HCT116 (cell line): ENCODE measurements at regions not wholly inside any gene's neighbourhood (a gene's known extent, or its start where the extent isn't known, plus 50 kb on each side); places are given as distances from the start of the nearest gene placed in this dataset.

Experiments used
- ATAC-seq: fragments of 200-7000 bp; cut with Tn5 transposase; 2 replicates; pipeline ENCODE4 v1.9.1; 2020; ENCODE audit warnings: mild to moderate bottlenecking, moderate library complexity
- BruUV-seq: library from RNA; stranded (reverse); fragments of 400-500 nt; replicated peaks from 2 replicates; lab custom pipeline; 2021; lab: Mats Ljungman, UMichigan
- CTCF ChIA-PET: fragments of 300-600 bp; sonication (Branson Sonifier 250); formaldehyde crosslinking; loops from one replicate; lab custom pipeline; 2021; ENCODE audit warnings: antibody characterized with exemption; lab: Charles Lee
- POLR2A ChIA-PET: fragments of 300-600, 350-600 bp; sonication (Branson Sonifier 250); formaldehyde crosslinking; loops from one replicate; lab custom pipeline; 2021; ENCODE audit warnings: antibody characterized with exemption; lab: Charles Lee
- RAD21 ChIA-PET, 2 experiments: fragments of 300-600 bp; sonication (Branson Sonifier 250); formaldehyde crosslinking; loops; one replicate each; lab custom pipeline; 2023; ENCODE audit warnings: low total read pairs in 2 of 2; ENCODE audit not compliant: uncharacterized antibody in 2 of 2, unreplicated experiment in 2 of 2, low non-redundant PET in 1 of 2; lab: Charles Lee
- DNase-seq: peaks from one replicate; pipeline ENCODE4 v3.0.0-alpha.2; 2010; ENCODE audit warnings: low read depth, low spot score
- H2AFZ ChIP-seq: fragments of 200-600 bp; shearing (Covaris generic), sonication (generic); 2 replicates; pipeline ENCODE4 v1.6.1; 2017; ENCODE audit warnings: low read depth, mixed run types, mixed read lengths, antibody characterized with exemption, low read length; ENCODE audit not compliant: poor library complexity, severe bottlenecking
- H3K27ac ChIP-seq: 2 replicates; pipeline ENCODE4 v1.5.1; 2012; ENCODE audit warnings: low read depth, low read length
- H3K27me3 ChIP-seq: fragments of 200-600 bp; sonication (generic); 2 replicates; pipeline ENCODE4 v1.6.1; 2016; ENCODE audit warnings: mixed run types, low read length, mixed read lengths; ENCODE audit not compliant: insufficient read depth
- H3K36me3 ChIP-seq, 2 experiments: fragments of 200-500 bp in 1 of 2; fragments of 200-600 bp in 1 of 2; sonication (Bioruptor generic) in 1 of 2; sonication (generic) in 1 of 2; 2 replicates each; pipeline versions ENCODE4 v1.5.1 to v1.6.1; 2014 to 2016; ENCODE audit warnings: low read length in 2 of 2, inconsistent platforms in 1 of 2, mixed read lengths in 1 of 2, mixed run types in 1 of 2; ENCODE audit not compliant: insufficient read depth in 2 of 2, control insufficient read depth in 1 of 2
- H3K4me1 ChIP-seq, 2 experiments: fragments of 200-600 bp in 1 of 2; sonication (generic) in 1 of 2; 2 replicates each; pipeline versions ENCODE4 v1.5.1 to v1.6.1; 2012 to 2017; ENCODE audit warnings: low read length in 2 of 2, inconsistent platforms in 1 of 2, mild to moderate bottlenecking in 1 of 2, mixed read lengths in 1 of 2, mixed run types in 1 of 2, moderate library complexity in 1 of 2; ENCODE audit not compliant: insufficient read depth in 2 of 2, control insufficient read depth in 1 of 2
- H3K4me2 ChIP-seq: fragments of 200-600 bp; sonication (generic); 2 replicates; pipeline ENCODE4 v1.6.1; 2017; ENCODE audit warnings: mixed run types, low read length, mixed read lengths
- H3K4me3 ChIP-seq, 2 experiments: fragments of 200-600 bp in 1 of 2; sonication (generic) in 1 of 2; replicated peaks in 1 of 2; 2 replicates each; pipeline ENCODE4 v1.5.1; 2011 to 2016; ENCODE audit warnings: low read length in 2 of 2, control low read depth in 1 of 2, low read depth in 1 of 2, mild to moderate bottlenecking in 1 of 2, mixed read lengths in 1 of 2, mixed run types in 1 of 2
- H3K79me2 ChIP-seq: fragments of 200-600 bp; sonication (generic); 2 replicates; pipeline ENCODE4 v1.6.1; 2017; ENCODE audit warnings: mild to moderate bottlenecking, mixed run types, low read length, moderate library complexity, mixed read lengths; ENCODE audit not compliant: insufficient read depth
- H3K9ac ChIP-seq: fragments of 200-600 bp; sonication (generic); 2 replicates; pipeline ENCODE4 v1.6.1; 2016; ENCODE audit warnings: low read length, mixed read lengths
- H3K9me2 ChIP-seq: fragments of 200-600 bp; sonication (generic), shearing (Covaris generic); 2 replicates; pipeline ENCODE4 v1.6.1; 2017; ENCODE audit warnings: mixed run types, mild to moderate bottlenecking, moderate library complexity; ENCODE audit not compliant: insufficient read depth
- H3K9me3 ChIP-seq, 2 experiments: fragments of 200-500 bp in 1 of 2; fragments of 200-600 bp in 1 of 2; sonication (Bioruptor generic) in 1 of 2; sonication (generic) in 1 of 2; 2 replicates each; pipeline ENCODE4 v1.6.1; 2014 to 2017; ENCODE audit warnings: low read length in 2 of 2, mixed read lengths in 2 of 2, inconsistent platforms in 1 of 2, low read depth in 1 of 2, mild to moderate bottlenecking in 1 of 2, mixed run types in 1 of 2, moderate library complexity in 1 of 2; ENCODE audit not compliant: control insufficient read depth in 1 of 2, insufficient read depth in 1 of 2
- H4K20me1 ChIP-seq: fragments of 200-600 bp; sonication (generic), shearing (Covaris generic); 2 replicates; pipeline ENCODE4 v1.6.1; 2017; ENCODE audit warnings: mixed run types, mild to moderate bottlenecking, moderate library complexity; ENCODE audit not compliant: insufficient read depth
- ATF3 ChIP-seq: IDR thresholded peaks from 2 replicates; pipeline ENCODE4 v1.6.1; 2012
- CBX3 ChIP-seq: IDR thresholded peaks from 2 replicates; pipeline ENCODE4 v1.6.1; 2012; ENCODE audit warnings: low read depth
- CEBPB ChIP-seq: IDR thresholded peaks from 2 replicates; pipeline ENCODE4 v1.6.1; 2012; ENCODE audit warnings: low read depth
- EZH2phosphoT487 ChIP-seq: fragments of 200-600 bp; IDR thresholded peaks from 2 replicates; pipeline ENCODE4 v1.6.1; 2018; ENCODE audit warnings: antibody characterized with exemption, borderline replicate concordance
- FOSL1 ChIP-seq: IDR thresholded peaks from 2 replicates; pipeline ENCODE4 v1.6.1; 2012; ENCODE audit warnings: low read depth
- SP1 ChIP-seq: IDR thresholded peaks from 2 replicates; pipeline ENCODE4 v1.6.1; 2012; ENCODE audit warnings: low read depth
- SRF ChIP-seq: IDR thresholded peaks from 2 replicates; pipeline ENCODE4 v1.6.1; 2012; ENCODE audit warnings: low read depth
- intact Hi-C: fragments of 100-400 bp; cut with micrococcal nuclease; formaldehyde crosslinking; loops from 2 replicates; pipeline ENCODE4 v1.10.0; 2022
- TF ChIP-seq, protein P1 (sequence below): IDR thresholded peaks from 2 replicates; pipeline ENCODE4 v1.6.1; 2011; ENCODE audit warnings: mild to moderate bottlenecking, low read length, moderate library complexity; ENCODE audit not compliant: insufficient replicate concordance; ENCODE audit errors: extremely low read depth

- RAD21 ChIA-PET, result no interaction called here
- TF ChIP-seq, protein P1, sequence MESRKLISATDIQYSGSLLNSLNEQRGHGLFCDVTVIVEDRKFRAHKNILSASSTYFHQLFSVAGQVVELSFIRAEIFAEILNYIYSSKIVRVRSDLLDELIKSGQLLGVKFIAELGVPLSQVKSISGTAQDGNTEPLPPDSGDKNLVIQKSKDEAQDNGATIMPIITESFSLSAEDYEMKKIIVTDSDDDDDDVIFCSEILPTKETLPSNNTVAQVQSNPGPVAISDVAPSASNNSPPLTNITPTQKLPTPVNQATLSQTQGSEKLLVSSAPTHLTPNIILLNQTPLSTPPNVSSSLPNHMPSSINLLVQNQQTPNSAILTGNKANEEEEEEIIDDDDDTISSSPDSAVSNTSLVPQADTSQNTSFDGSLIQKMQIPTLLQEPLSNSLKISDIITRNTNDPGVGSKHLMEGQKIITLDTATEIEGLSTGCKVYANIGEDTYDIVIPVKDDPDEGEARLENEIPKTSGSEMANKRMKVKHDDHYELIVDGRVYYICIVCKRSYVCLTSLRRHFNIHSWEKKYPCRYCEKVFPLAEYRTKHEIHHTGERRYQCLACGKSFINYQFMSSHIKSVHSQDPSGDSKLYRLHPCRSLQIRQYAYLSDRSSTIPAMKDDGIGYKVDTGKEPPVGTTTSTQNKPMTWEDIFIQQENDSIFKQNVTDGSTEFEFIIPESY, result no peak
- TF ChIP-seq EZH2phosphoT487 (no peak), SP1 (no peak), SRF (no peak), FOSL1 (no peak), CEBPB (no peak), ATF3 (no peak), CBX3 (no peak)
- TF ChIP-seq, all 23 proteins: peak for 0
- no peak overlapping the region for H3K4me3 ChIP-seq
- no peak for ATAC-seq
- H3K4me2 ChIP-seq, result no peak overlapping the region
- H3K27ac ChIP-seq, result no peak overlapping the region
- H3K9ac ChIP-seq, result no peak overlapping the region
- no peaks in the 10 kb centered on the region for H4K20me1 ChIP-seq
- ChIA-PET POLR2A (no interaction called here), CTCF (no interaction called here)
- peaks cover 0 to 6% of the 10 kb centered on the region in 2 experiments; a peak in 3 of 4 replicates for H3K4me1 ChIP-seq
- no peaks in the 10 kb centered on the region for H3K36me3 ChIP-seq
- H3K27me3 ChIP-seq, result no peaks in the 10 kb centered on the region
- intact Hi-C loops, result no loop called here
- BruUV-seq, result no TSS peak
- DNase-seq, result no peak
- H3K79me2 ChIP-seq, result no peaks in the 10 kb centered on the region
- no peaks in the 10 kb centered on the region for H3K9me3 ChIP-seq
- H2AFZ ChIP-seq, result no peak overlapping the region
- no peaks in the 10 kb centered on the region for H3K9me2 ChIP-seq
Measured at GRCh38 chr3:72147600-72147999, 362.7 kb upstream of the PROK2 start.
